ENCODE measurements at regions not wholly inside any gene's neighbourhood (a gene's known extent, or its start where the extent isn't known, plus 50 kb on each side); places are given as distances from the start of the nearest gene placed in this dataset.

DNA sequence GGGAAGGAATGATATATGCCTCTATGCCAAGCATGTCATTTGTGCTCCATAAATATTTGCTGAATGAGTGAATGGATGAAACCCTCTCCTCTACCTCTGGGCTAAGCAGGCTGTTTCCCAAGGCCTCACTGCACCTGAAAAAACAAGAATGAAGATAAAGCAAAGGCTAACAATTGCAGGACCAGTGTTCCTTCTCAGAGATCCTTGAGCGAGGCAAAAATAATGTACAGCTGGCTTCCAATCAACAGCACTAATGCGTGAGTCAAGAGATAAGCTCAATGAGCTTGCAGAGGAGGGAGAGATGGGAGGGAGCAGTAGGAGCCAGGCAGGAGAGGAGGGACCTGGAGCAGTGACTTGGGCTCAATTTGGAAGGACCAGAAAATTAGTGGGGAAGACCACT is 144.5 kb upstream of the NFE2L3 start:
- TF ChIP-seq CTCF (IDR thresholded peaks at IDR 0.05; ENCODE audit: low read depth, low read length) (no peak), EZH2phosphoT487 (IDR thresholded peaks at IDR 0.05; ENCODE audit: low read depth) (no peak)

All from OCI-LY3 (cell line).